ENCODE measurements at regions not wholly inside any gene's neighbourhood (a gene's known extent, or its start where the extent isn't known, plus 50 kb on each side); places are given as distances from the start of the nearest gene placed in this dataset.

DNA sequence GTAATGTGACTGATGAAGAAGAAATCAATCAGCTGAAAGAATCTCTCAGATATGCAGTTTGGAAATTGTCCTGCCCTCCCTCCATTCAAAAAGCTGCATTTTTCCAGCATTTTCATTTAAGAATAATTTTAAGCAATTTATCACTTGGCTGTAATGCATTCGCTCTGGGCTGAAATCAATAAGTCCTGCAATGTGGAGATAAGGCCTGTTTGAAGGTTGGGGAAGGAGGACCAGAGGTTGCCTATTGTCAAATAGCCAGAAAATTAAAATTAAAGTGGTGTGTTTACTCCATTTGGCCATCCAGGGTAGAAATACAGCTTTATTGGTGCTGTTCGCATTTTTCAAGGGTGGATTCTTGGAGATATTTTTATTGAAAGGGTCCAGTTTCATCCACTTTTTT, 187.6 kb upstream of the NFIA start:
- Histone ChIP-seq H3K27ac (ENCODE audit: low read depth, low read length) (no peak overlapping the region), H3K79me2 (ENCODE audit: control insufficient read depth in 1 of 2, insufficient read depth in 2 of 2, low read length in 2 of 2) (no peaks in the 10 kb centered on the region), H3K9ac (replicated peaks in 1 of 4; ENCODE audit: extremely low read depth in 1 of 4, low read depth in 3 of 4, low read length in 3 of 4) (no peak overlapping the region), H3K4me1 (replicated peaks in 1 of 4; ENCODE audit: control insufficient read depth in 3 of 4, insufficient read depth in 4 of 4, low read length in 3 of 4) (peaks cover 0 to 16% (median 9%) of the 10 kb centered on the region in 4 experiments; a peak in 4 of 7 replicates), H2BK5ac (ENCODE audit: low read depth, low read length) (0 out of 2 replicates have a peak overlapping the region, but pooled peaks have one; percentile 9), H3K23ac (ENCODE audit: insufficient read length) (no peak overlapping the region), H3K18ac (ENCODE audit: extremely low read depth, low read length) (no peak overlapping the region), H4K8ac (ENCODE audit: extremely low read depth, insufficient read depth, low read length) (no peak overlapping the region), H2AFZ (ENCODE audit: low read length) (no peak overlapping the region), H2AK5ac (ENCODE audit: low read depth, low read length) (no peak overlapping the region), H3K56ac (replicated peaks; ENCODE audit: insufficient read length, low read depth, low read length) (no peak overlapping the region), H2BK120ac (replicated peaks; ENCODE audit: low read depth, low read length) (no peak overlapping the region), H2BK20ac (ENCODE audit: low read length) (no peak overlapping the region), H3K9me3 (ENCODE audit: insufficient read depth in 2 of 2, low read depth in 1 of 2, low read length in 1 of 2) (no peaks in the 10 kb centered on the region), H2BK12ac (ENCODE audit: low read depth, low read length) (no peak overlapping the region), H4K91ac (replicated peaks; ENCODE audit: insufficient read length, low read length) (no peak overlapping the region), H3K4me3 (ENCODE audit: extremely low read depth in 1 of 4, insufficient read depth in 2 of 4, low read depth in 3 of 4, low read length in 4 of 4) (no peak overlapping the region), H4K5ac (ENCODE audit: insufficient read length, low read depth, low read length) (no peak overlapping the region), H3K4me2 (ENCODE audit: insufficient read depth in 1 of 2, low read depth in 2 of 2, low read length in 2 of 2) (no peak overlapping the region), H4K20me1 (replicated peaks in 1 of 2; ENCODE audit: control insufficient read depth in 1 of 2, insufficient read depth in 2 of 2, low read length in 2 of 2) (no peaks in the 10 kb centered on the region), H3K79me1 (ENCODE audit: low read depth, low read length) (no peaks in the 10 kb centered on the region), H2BK15ac (ENCODE audit: low read length) (no peak overlapping the region), H3K36me3 (ENCODE audit: control insufficient read depth in 2 of 4, insufficient read depth in 4 of 4, low read length in 3 of 4) (no peaks in the 10 kb centered on the region), H3K4ac (replicated peaks; ENCODE audit: insufficient read length, low read depth, low read length) (no peak overlapping the region), H3K23me2 (ENCODE audit: low read depth, low read length) (no peaks in the 10 kb centered on the region), H3K27me3 (replicated peaks in 1 of 4; ENCODE audit: control insufficient read depth in 3 of 4, extremely low read depth in 1 of 4, insufficient read depth in 3 of 4, low read length in 3 of 4) (no peaks in the 10 kb centered on the region), H3K14ac (ENCODE audit: insufficient read length) (no peak overlapping the region)
- ChIA-PET CTCF (ENCODE audit: partially characterized antibody) (interaction anchor here (0.6 to 1.3 kb wide), 4 partner anchors 61 to 503 kb away, joined by 3 to 5 read pairs (median 3); no protein-coding TSS in a partner anchor), POLR2A (ENCODE audit: partially characterized antibody) (interaction anchor here (0.6 kb wide), 1 partner anchor 833 kb away, joined by 3 read pairs; no protein-coding TSS in a partner anchor)
- DNase-seq (ENCODE audit: low read depth in 1 of 2, low spot score in 2 of 2), result no peak
- 95% methylated on average over 2 of the region's 2 CpGs; no CpG with 5 or more reads in 1 of the 2 experiments for WGBS, 2 experiments (ENCODE audit: extremely low coverage in 1 of 2, insufficient coverage in 1 of 2, insufficient read length in 1 of 2, insufficient replicate concordance in 2 of 2, low coverage in 1 of 2, low lambda C conversion rate in 2 of 2, missing lambda C conversion rate in 1 of 2)
- FAIRE-seq, result no peak
- no peak for TF ChIP-seq EZH2 (IDR thresholded peaks at IDR 0.05; ENCODE audit: low read depth, low read length, severe bottlenecking)
- TF ChIP-seq TBP (IDR thresholded peaks at IDR 0.05; ENCODE audit: low read depth, low read length), result no peak
- no peak for TF ChIP-seq BACH1 (IDR thresholded peaks at IDR 0.05; ENCODE audit: low read length)
- TF ChIP-seq, protein P1, sequence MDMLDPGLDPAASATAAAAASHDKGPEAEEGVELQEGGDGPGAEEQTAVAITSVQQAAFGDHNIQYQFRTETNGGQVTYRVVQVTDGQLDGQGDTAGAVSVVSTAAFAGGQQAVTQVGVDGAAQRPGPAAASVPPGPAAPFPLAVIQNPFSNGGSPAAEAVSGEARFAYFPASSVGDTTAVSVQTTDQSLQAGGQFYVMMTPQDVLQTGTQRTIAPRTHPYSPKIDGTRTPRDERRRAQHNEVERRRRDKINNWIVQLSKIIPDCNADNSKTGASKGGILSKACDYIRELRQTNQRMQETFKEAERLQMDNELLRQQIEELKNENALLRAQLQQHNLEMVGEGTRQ (IDR thresholded peaks at IDR 0.05; ENCODE audit: low read length), result no peak
- TF ChIP-seq, protein P2, sequence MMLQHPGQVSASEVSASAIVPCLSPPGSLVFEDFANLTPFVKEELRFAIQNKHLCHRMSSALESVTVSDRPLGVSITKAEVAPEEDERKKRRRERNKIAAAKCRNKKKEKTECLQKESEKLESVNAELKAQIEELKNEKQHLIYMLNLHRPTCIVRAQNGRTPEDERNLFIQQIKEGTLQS (IDR thresholded peaks at IDR 0.05; ENCODE audit: insufficient read depth, low read depth, low read length), result no peak
- no peak for TF ChIP-seq BCL11A (IDR thresholded peaks at IDR 0.05; ENCODE audit: low read depth in 2 of 2, low read length in 2 of 2)
- no peak for TF ChIP-seq PHF8 (conservative IDR thresholded peaks at IDR 0.05; ENCODE audit: low read depth, low read length)
- TF ChIP-seq EGR1 (IDR thresholded peaks at IDR 0.05; ENCODE audit: borderline replicate concordance, low read depth, low read length), result no peak
- no peak for TF ChIP-seq SP2 (IDR thresholded peaks at IDR 0.05; ENCODE audit: low read length)
- TF ChIP-seq, protein P3, sequence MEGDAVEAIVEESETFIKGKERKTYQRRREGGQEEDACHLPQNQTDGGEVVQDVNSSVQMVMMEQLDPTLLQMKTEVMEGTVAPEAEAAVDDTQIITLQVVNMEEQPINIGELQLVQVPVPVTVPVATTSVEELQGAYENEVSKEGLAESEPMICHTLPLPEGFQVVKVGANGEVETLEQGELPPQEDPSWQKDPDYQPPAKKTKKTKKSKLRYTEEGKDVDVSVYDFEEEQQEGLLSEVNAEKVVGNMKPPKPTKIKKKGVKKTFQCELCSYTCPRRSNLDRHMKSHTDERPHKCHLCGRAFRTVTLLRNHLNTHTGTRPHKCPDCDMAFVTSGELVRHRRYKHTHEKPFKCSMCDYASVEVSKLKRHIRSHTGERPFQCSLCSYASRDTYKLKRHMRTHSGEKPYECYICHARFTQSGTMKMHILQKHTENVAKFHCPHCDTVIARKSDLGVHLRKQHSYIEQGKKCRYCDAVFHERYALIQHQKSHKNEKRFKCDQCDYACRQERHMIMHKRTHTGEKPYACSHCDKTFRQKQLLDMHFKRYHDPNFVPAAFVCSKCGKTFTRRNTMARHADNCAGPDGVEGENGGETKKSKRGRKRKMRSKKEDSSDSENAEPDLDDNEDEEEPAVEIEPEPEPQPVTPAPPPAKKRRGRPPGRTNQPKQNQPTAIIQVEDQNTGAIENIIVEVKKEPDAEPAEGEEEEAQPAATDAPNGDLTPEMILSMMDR (IDR thresholded peaks at IDR 0.05; ENCODE audit: control extremely low read depth in 1 of 3, insufficient read depth in 1 of 3, low read depth in 1 of 3, low read length in 3 of 3), result no peak
